HepG2 (cell line): ENCODE measurements at regions not wholly inside any gene's neighbourhood (a gene's known extent, or its start where the extent isn't known, plus 50 kb on each side); places are given as distances from the start of the nearest gene placed in this dataset.
A peak's percentile ranks its signal among the peaks of the same experiment; 100 is the strongest.

Experiments
- ATAC-seq: fragments of 200-7000 bp; cut with Tn5 transposase; 3 replicates; pipeline ENCODE4 v1.9.1; 2020; ENCODE audit warnings: mild to moderate bottlenecking, moderate library complexity
- BruUV-seq: library from RNA; stranded (reverse); fragments of 400-500 nt; replicated peaks from 2 replicates; lab custom pipeline; 2021; lab: Mats Ljungman, UMichigan
- CTCF ChIA-PET: fragments of 300-600 bp; formaldehyde crosslinking; extraction: SDS; loops from one replicate; lab custom pipeline; 2021; ENCODE audit warnings: low total read pairs, inconsistent platforms, low intra/inter-chr PET ratio; lab: Yijun Ruan, JAX
- POLR2A ChIA-PET: fragments of 350-600 bp; sonication (Branson Sonifier 250); formaldehyde crosslinking; loops from one replicate; lab custom pipeline; 2020; ENCODE audit warnings: antibody characterized with exemption, inconsistent platforms; lab: Yijun Ruan, JAX
- DNase-seq: peaks from one replicate; pipeline ENCODE4 v3.0.0-alpha.2; 2015; ENCODE audit warnings: low spot score
- FAIRE-seq: peaks from 3 replicates; lab custom pipeline; 2011; peaks lifted over from hg19 to GRCh38; lab: Jason Lieb, UNC
- H2AFZ ChIP-seq: one replicate; pipeline ENCODE4 v1.6.1; 2011; ENCODE audit warnings: low read length, inconsistent platforms
- H3K27ac ChIP-seq: fragments of 300-600 bp; 3 replicates; pipeline ENCODE4 v1.8.0; 2011; ENCODE audit warnings: mixed run types, mild to moderate bottlenecking, mixed read lengths, low read length, inconsistent platforms; ENCODE audit not compliant: insufficient read depth; ENCODE audit errors: extremely low read length
- H3K27me3 ChIP-seq, 2 experiments: fragments of 200-600 bp in 1 of 2; 2 replicates in 1 of 2; 3 replicates in 1 of 2; pipeline versions ENCODE4 v1.6.0 to v1.8.0; 2011; ENCODE audit warnings: low read length in 2 of 2, mild to moderate bottlenecking in 2 of 2, moderate library complexity in 2 of 2, inconsistent platforms in 1 of 2; ENCODE audit not compliant: insufficient read depth in 2 of 2, control insufficient read depth in 1 of 2
- H3K36me3 ChIP-seq, 2 experiments: fragments of 200-600 bp in 1 of 2; replicated peaks in 1 of 2; 2 replicates in 1 of 2; 3 replicates in 1 of 2; pipeline versions ENCODE4 v1.5.1 to v1.8.0; 2011; ENCODE audit warnings: low read length in 2 of 2, inconsistent platforms in 1 of 2; ENCODE audit not compliant: insufficient read depth in 2 of 2, control insufficient read depth in 1 of 2
- H3K4me1 ChIP-seq: 2 replicates; pipeline ENCODE4 v1.5.1; 2012; ENCODE audit warnings: low read length, inconsistent platforms; ENCODE audit not compliant: insufficient read depth
- H3K4me2 ChIP-seq: 2 replicates; pipeline ENCODE4 v1.6.0; 2011; ENCODE audit warnings: low read depth, low read length, inconsistent platforms
- H3K4me3 ChIP-seq, 3 experiments: fragments of 200-600 bp in 1 of 3; sonication (generic), shearing (Covaris generic) in 1 of 3; replicated peaks in 1 of 3; 2 replicates each; pipeline ENCODE4 v1.5.1; 2011 to 2016; ENCODE audit warnings: low read length in 3 of 3, inconsistent platforms in 2 of 3, low read depth in 2 of 3, mild to moderate bottlenecking in 2 of 3, control low read depth in 1 of 3, mixed read lengths in 1 of 3; ENCODE audit not compliant: insufficient read depth in 1 of 3
- H3K79me2 ChIP-seq: one replicate; pipeline ENCODE4 v1.6.1; 2011; ENCODE audit warnings: low read length, inconsistent platforms; ENCODE audit not compliant: insufficient read depth
- H3K9ac ChIP-seq: 2 replicates; pipeline ENCODE4 v1.6.0; 2011; ENCODE audit warnings: mild to moderate bottlenecking, low read depth, low read length, inconsistent platforms; ENCODE audit not compliant: insufficient read depth
- H3K9me3 ChIP-seq: 2 replicates; pipeline ENCODE4 v1.5.1; 2012; ENCODE audit warnings: mild to moderate bottlenecking, low read length
- H4K20me1 ChIP-seq: 2 replicates; pipeline ENCODE4 v1.6.0; 2011; ENCODE audit warnings: inconsistent platforms, mild to moderate bottlenecking, low read length, moderate library complexity; ENCODE audit not compliant: insufficient read depth
- REST ChIP-seq, 2 experiments: IDR thresholded peaks; 2 replicates each; pipeline ENCODE4 v1.6.1; 2011 to 2012; ENCODE audit warnings: low read length in 2 of 2, borderline replicate concordance in 1 of 2, low read depth in 1 of 2, mild to moderate bottlenecking in 1 of 2, moderate library complexity in 1 of 2
- in situ Hi-C: cut with HindIII; loops from 2 replicates; pipeline ENCODE4 v1.10.0; 2017; ENCODE audit warnings: low pct_unique_long_range_greater_than_20kb; ENCODE audit not compliant: extremely low pct_ligation_motif_present
- intact Hi-C: fragments of 100-400 bp; cut with micrococcal nuclease; formaldehyde crosslinking; loops from one replicate; pipeline ENCODE4 v1.10.0; 2022; ENCODE audit not compliant: unreplicated experiment
- TF ChIP-seq, protein P1 (sequence below): sonication (generic); formaldehyde crosslinking; IDR thresholded peaks from 2 replicates; pipeline ENCODE4 v1.5.0; 2020; ENCODE audit warnings: mild to moderate bottlenecking, missing genetic modification reagents

GRCh38 chr3:117252651-117253050, 543.1 kb downstream of the TUSC7 start:
- ATAC-seq: no peak
- POLR2A ChIA-PET: no interaction called here
- intact Hi-C loops: no loop called here

More at GRCh38 chr3:117252651-117253050, 543.1 kb downstream of the TUSC7 start:
- Histone ChIP-seq H2AFZ (no peak overlapping the region), H3K27me3 (no peaks in the 10 kb centered on the region; a peak in 1 of 5 replicates), H3K4me3 (no peak overlapping the region), H3K9ac (no peak overlapping the region), H4K20me1 (no peaks in the 10 kb centered on the region), H3K36me3 (no peaks in the 10 kb centered on the region), H3K4me1 (no peaks in the 10 kb centered on the region), H3K79me2 (no peaks in the 10 kb centered on the region), H3K4me2 (no peak overlapping the region), H3K9me3 (no peaks in the 10 kb centered on the region), H3K27ac (no peak overlapping the region)
- in situ Hi-C loops: no loop called here
- DNase-seq (no peak), FAIRE-seq (no peak)
- TF ChIP-seq REST (IDR thresholded peaks at IDR 0.05; ENCODE audit: borderline replicate concordance in 1 of 2, low read depth in 1 of 2, low read length in 2 of 2): 0 out of 4 replicates have a peak, but pooled peaks of 1 of the 2 experiments have one; percentile 37
- TF ChIP-seq, protein P1, sequence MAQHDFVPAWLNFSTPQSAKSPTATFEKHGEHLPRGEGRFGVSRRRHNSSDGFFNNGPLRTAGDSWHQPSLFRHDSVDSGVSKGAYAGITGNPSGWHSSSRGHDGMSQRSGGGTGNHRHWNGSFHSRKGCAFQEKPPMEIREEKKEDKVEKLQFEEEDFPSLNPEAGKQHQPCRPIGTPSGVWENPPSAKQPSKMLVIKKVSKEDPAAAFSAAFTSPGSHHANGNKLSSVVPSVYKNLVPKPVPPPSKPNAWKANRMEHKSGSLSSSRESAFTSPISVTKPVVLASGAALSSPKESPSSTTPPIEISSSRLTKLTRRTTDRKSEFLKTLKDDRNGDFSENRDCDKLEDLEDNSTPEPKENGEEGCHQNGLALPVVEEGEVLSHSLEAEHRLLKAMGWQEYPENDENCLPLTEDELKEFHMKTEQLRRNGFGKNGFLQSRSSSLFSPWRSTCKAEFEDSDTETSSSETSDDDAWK (CRISPR knock-in tag): no peak
- CTCF ChIA-PET: no interaction called here
- BruUV-seq: no TSS peak
